ENCODE measurements at regions not wholly inside any gene's neighbourhood (a gene's known extent, or its start where the extent isn't known, plus 50 kb on each side); places are given as distances from the start of the nearest gene placed in this dataset.

DNA sequence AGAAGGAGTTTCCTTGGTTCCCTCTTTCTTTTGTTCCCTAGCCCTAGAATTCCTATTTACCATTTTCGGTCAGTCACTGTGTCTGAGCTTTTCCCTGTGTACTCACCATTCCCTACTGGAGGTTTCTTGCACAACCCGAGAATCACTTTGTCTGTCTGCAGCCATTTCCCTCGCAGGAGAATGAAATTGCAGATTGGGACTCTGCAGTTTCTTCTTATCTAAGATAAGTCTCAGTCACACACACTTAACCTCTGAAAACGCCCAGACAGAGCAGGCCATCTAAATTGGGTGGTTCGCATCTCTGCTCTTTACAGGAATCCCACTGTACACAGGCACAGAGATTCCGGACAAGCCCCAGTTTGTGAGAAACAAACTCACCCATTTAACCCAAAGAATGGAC lies 58.6 kb upstream of the CNTNAP2 start:
- Histone ChIP-seq H2AK9ac (replicated peaks; ENCODE audit: low read depth, low read length, poor library complexity) (no peak overlapping the region), H3K9me3 (ENCODE audit: control insufficient read depth, insufficient read depth, low read length) (peaks cover 9% of the 10 kb centered on the region), H3K14ac (replicated peaks; ENCODE audit: low read depth, low read length) (no peak overlapping the region), H2BK20ac (ENCODE audit: low read depth, low read length) (no peak overlapping the region), H3K27me3 (ENCODE audit: control insufficient read depth, insufficient read depth, low read length) (no peaks in the 10 kb centered on the region), H2AK5ac (ENCODE audit: low read depth, low read length) (no peak overlapping the region), H3K4me3 (ENCODE audit: insufficient read depth, low read depth, low read length) (no peak overlapping the region), H3K4me1 (ENCODE audit: control insufficient read depth, insufficient read depth, low read length) (no peaks in the 10 kb centered on the region), H2BK5ac (ENCODE audit: low read depth, low read length, poor library complexity, severe bottlenecking) (no peak overlapping the region), H2BK120ac (ENCODE audit: low read depth, low read length) (no peak overlapping the region), H3K18ac (ENCODE audit: low read depth, low read length) (no peak overlapping the region), H4K20me1 (ENCODE audit: insufficient read depth, low read length) (no peaks in the 10 kb centered on the region), H3K4ac (ENCODE audit: low read depth, low read length) (no peak overlapping the region), H3K27ac (ENCODE audit: insufficient read depth, low read length) (no peak overlapping the region), H3K23ac (ENCODE audit: low read depth, low read length) (no peak overlapping the region), H3K4me2 (ENCODE audit: low read depth, low read length) (no peak overlapping the region), H4K8ac (ENCODE audit: low read depth in 2 of 2, low read length in 2 of 2) (no peak overlapping the region), H4K5ac (ENCODE audit: low read depth, low read length) (no peak overlapping the region), H4K91ac (ENCODE audit: insufficient read depth, low read depth, low read length) (no peak overlapping the region), H3K9me1 (ENCODE audit: insufficient read depth, low read length) (no peaks in the 10 kb centered on the region), H2BK15ac (ENCODE audit: low read depth, low read length) (no peak overlapping the region), H3K36me3 (ENCODE audit: control insufficient read depth, insufficient read depth, low read length) (no peaks in the 10 kb centered on the region), H3K79me1 (ENCODE audit: low read depth in 1 of 2, low read length in 2 of 2) (no peaks in the 10 kb centered on the region), H3K56ac (ENCODE audit: extremely low read depth, insufficient read depth, low read length) (no peak overlapping the region), H2AFZ (replicated peaks; ENCODE audit: low read length, poor library complexity) (no peak overlapping the region), H3K9ac (ENCODE audit: low read depth, low read length) (no peak overlapping the region)
- dilution Hi-C loops (cut with HindIII; ENCODE audit: low sequenced_read_pairs, unreplicated experiment): no loop called here
- intact Hi-C loops (cut with micrococcal nuclease): no loop called here
- TF ChIP-seq, protein P1, sequence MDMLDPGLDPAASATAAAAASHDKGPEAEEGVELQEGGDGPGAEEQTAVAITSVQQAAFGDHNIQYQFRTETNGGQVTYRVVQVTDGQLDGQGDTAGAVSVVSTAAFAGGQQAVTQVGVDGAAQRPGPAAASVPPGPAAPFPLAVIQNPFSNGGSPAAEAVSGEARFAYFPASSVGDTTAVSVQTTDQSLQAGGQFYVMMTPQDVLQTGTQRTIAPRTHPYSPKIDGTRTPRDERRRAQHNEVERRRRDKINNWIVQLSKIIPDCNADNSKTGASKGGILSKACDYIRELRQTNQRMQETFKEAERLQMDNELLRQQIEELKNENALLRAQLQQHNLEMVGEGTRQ (IDR thresholded peaks at IDR 0.05; ENCODE audit: low read depth, low read length): no peak
- TF ChIP-seq CEBPB (IDR thresholded peaks at IDR 0.05; ENCODE audit: low read depth, low read length): no peak
- TF ChIP-seq, protein P2, sequence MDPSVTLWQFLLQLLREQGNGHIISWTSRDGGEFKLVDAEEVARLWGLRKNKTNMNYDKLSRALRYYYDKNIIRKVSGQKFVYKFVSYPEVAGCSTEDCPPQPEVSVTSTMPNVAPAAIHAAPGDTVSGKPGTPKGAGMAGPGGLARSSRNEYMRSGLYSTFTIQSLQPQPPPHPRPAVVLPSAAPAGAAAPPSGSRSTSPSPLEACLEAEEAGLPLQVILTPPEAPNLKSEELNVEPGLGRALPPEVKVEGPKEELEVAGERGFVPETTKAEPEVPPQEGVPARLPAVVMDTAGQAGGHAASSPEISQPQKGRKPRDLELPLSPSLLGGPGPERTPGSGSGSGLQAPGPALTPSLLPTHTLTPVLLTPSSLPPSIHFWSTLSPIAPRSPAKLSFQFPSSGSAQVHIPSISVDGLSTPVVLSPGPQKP (IDR thresholded peaks at IDR 0.05; ENCODE audit: borderline replicate concordance, low read depth, low read length): no peak
- no peak for TF ChIP-seq RFX5 (IDR thresholded peaks at IDR 0.05; ENCODE audit: low read depth, low read length)
- no peak for TF ChIP-seq MAFK (IDR thresholded peaks at IDR 0.05; ENCODE audit: low read depth, low read length)
- no peak for TF ChIP-seq RAD21 (IDR thresholded peaks at IDR 0.05; ENCODE audit: low read length)
- TF ChIP-seq POLR2A (IDR thresholded peaks at IDR 0.05; ENCODE audit: low read depth, low read length): no peak
- no peak for TF ChIP-seq FOS (IDR thresholded peaks at IDR 0.05; ENCODE audit: low read depth, low read length)
- TF ChIP-seq BHLHE40 (IDR thresholded peaks at IDR 0.05; ENCODE audit: low read depth, low read length): no peak
- TF ChIP-seq SMC3 (IDR thresholded peaks at IDR 0.05; ENCODE audit: low read depth, low read length): no peak
- TF ChIP-seq MXI1 (IDR thresholded peaks at IDR 0.05; ENCODE audit: borderline replicate concordance, low read depth, low read length): no peak
- no peak for TF ChIP-seq NFE2L2 (IDR thresholded peaks at IDR 0.05; ENCODE audit: low read depth, low read length)
- TF ChIP-seq, protein P3, sequence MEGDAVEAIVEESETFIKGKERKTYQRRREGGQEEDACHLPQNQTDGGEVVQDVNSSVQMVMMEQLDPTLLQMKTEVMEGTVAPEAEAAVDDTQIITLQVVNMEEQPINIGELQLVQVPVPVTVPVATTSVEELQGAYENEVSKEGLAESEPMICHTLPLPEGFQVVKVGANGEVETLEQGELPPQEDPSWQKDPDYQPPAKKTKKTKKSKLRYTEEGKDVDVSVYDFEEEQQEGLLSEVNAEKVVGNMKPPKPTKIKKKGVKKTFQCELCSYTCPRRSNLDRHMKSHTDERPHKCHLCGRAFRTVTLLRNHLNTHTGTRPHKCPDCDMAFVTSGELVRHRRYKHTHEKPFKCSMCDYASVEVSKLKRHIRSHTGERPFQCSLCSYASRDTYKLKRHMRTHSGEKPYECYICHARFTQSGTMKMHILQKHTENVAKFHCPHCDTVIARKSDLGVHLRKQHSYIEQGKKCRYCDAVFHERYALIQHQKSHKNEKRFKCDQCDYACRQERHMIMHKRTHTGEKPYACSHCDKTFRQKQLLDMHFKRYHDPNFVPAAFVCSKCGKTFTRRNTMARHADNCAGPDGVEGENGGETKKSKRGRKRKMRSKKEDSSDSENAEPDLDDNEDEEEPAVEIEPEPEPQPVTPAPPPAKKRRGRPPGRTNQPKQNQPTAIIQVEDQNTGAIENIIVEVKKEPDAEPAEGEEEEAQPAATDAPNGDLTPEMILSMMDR (conservative IDR thresholded peaks at IDR 0.05; ENCODE audit: low read depth, low read length): no peak
- TF ChIP-seq RCOR1 (IDR thresholded peaks at IDR 0.05; ENCODE audit: insufficient replicate concordance, low read length): no peak
- TF ChIP-seq CHD1 (IDR thresholded peaks at IDR 0.05; ENCODE audit: low read depth, low read length): no peak
- TF ChIP-seq MAZ (IDR thresholded peaks at IDR 0.05; ENCODE audit: borderline replicate concordance, low read depth, low read length): no peak
- WGBS, 2 experiments (ENCODE audit: extremely low coverage in 2 of 2, insufficient read length in 1 of 2): 14% methylated on average over 1 of the region's 6 CpGs; no CpG with 5 or more reads in 1 of the 2 experiments
- BruUV-seq (replicated peaks): no TSS peak
- ChIA-PET POLR2A (ENCODE audit: unreplicated experiment) (no interaction called here), CTCF (no interaction called here)
- DNase-seq: no peak
- ATAC-seq (ENCODE audit: low read depth): no peak
- in situ Hi-C loops (cut with MboI; ENCODE audit: low sequenced_read_pairs): no loop called here

Measured in IMR-90 (cell line).